Prostate gland (tissue), 2 donors: ENCODE measurements at regions not wholly inside any gene's neighbourhood (a gene's known extent, or its start where the extent isn't known, plus 50 kb on each side); places are given as distances from the start of the nearest gene placed in this dataset.

Experiments
- POLR2AphosphoS5 ChIP-seq: sonication (generic); formaldehyde crosslinking; IDR thresholded peaks from one replicate; pipeline ENCODE4 v1.6.1; 2017; ENCODE audit warnings: antibody characterized with exemption
- TF ChIP-seq, protein P1 (sequence below), 4 experiments: fragments of 200-600 bp in 2 of 4; fragments of 450-650 bp in 2 of 4; sonication (generic) in 2 of 4; IDR thresholded peaks; 1 replicate in 3 of 4; 2 replicates in 1 of 4; pipeline ENCODE4 v1.5.1; 2016 to 2019; ENCODE audit warnings: antibody characterized with exemption in 4 of 4, mild to moderate bottlenecking in 2 of 4, moderate library complexity in 2 of 4

DNA sequence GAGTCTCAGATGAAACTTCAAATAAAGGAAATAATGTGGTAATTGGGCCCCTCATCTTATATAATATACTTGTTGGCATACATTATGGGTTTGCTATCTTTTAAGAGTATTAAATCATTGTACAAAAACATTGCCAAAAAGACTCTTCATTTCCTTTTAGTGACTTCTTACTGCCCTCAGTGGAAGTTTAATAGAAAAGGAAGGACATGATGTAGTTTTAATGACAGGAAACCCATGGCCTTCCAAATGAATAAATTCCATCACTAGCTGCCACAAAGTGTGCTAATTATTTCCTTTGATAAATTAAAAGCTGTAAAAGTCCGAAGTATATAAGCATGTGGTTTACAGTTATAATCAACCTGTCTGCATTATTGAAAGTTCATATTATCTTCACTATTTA lies 350.9 kb upstream of the HAND2 start:
- TF ChIP-seq, protein P1, sequence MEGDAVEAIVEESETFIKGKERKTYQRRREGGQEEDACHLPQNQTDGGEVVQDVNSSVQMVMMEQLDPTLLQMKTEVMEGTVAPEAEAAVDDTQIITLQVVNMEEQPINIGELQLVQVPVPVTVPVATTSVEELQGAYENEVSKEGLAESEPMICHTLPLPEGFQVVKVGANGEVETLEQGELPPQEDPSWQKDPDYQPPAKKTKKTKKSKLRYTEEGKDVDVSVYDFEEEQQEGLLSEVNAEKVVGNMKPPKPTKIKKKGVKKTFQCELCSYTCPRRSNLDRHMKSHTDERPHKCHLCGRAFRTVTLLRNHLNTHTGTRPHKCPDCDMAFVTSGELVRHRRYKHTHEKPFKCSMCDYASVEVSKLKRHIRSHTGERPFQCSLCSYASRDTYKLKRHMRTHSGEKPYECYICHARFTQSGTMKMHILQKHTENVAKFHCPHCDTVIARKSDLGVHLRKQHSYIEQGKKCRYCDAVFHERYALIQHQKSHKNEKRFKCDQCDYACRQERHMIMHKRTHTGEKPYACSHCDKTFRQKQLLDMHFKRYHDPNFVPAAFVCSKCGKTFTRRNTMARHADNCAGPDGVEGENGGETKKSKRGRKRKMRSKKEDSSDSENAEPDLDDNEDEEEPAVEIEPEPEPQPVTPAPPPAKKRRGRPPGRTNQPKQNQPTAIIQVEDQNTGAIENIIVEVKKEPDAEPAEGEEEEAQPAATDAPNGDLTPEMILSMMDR (IDR thresholded peaks at IDR 0.05) = no peak
- TF ChIP-seq POLR2AphosphoS5 = no peak
